ENCODE measurements at regions not wholly inside any gene's neighbourhood (a gene's known extent, or its start where the extent isn't known, plus 50 kb on each side); places are given as distances from the start of the nearest gene placed in this dataset.

- intact Hi-C loops (cut with micrococcal nuclease; ENCODE audit: unreplicated experiment), result no loop called here
- Histone ChIP-seq H2AFZ (ENCODE audit: low read length) (no peak overlapping the region), H3K36me3 (ENCODE audit: insufficient read depth, low read length) (no peaks in the 10 kb centered on the region), H3K4me1 (ENCODE audit: insufficient read depth, low read length, poor library complexity, severe bottlenecking) (no peaks in the 10 kb centered on the region), H4K20me1 (ENCODE audit: insufficient read depth, low read length) (no peaks in the 10 kb centered on the region), H3K9me3 (ENCODE audit: low read length) (no peaks in the 10 kb centered on the region), H3K27ac (ENCODE audit: low read depth, low read length, poor library complexity, severe bottlenecking) (no peak overlapping the region), H3K79me2 (ENCODE audit: insufficient read depth, low read depth, low read length) (no peaks in the 10 kb centered on the region), H3K4me3 (ENCODE audit: low read depth, low read length, poor library complexity, severe bottlenecking) (no peak overlapping the region), H3K9me2 (ENCODE audit: insufficient read depth, low read length) (no peaks in the 10 kb centered on the region), H3K4me2 (ENCODE audit: low read length) (no peak overlapping the region)
- BruUV-seq (replicated peaks), result no TSS peak
- ChIA-PET POLR2A (no interaction called here), CTCF (ENCODE audit: unreplicated experiment) (interaction anchor here (0.5 kb wide), 1 partner anchor 13 kb away, joined by 3 read pairs; no protein-coding TSS in a partner anchor)
- no peak for TF ChIP-seq EZH2phosphoT487 (IDR thresholded peaks at IDR 0.05; ENCODE audit: borderline replicate concordance, low read depth, low read length)
- no peak for TF ChIP-seq CTCF (conservative IDR thresholded peaks at IDR 0.05; ENCODE audit: low read length)
- DNase-seq (ENCODE audit: low spot score), result no peak
These were observed 175.6 kb downstream of the MC4R start for GRCh38 chr18:60196836-60197606.

GRCh38 chr18:60193780-60194179 is 178.8 kb downstream of the MC4R start:
- no peaks in the 10 kb centered on the region for H3K4me1 ChIP-seq (ENCODE audit: insufficient read depth, low read length, poor library complexity, severe bottlenecking)
- intact Hi-C loops (cut with micrococcal nuclease; ENCODE audit: unreplicated experiment), result no loop called here
- H3K9me2 ChIP-seq (ENCODE audit: insufficient read depth, low read length), result no peaks in the 10 kb centered on the region
- BruUV-seq (replicated peaks), result no TSS peak
- H3K4me3 ChIP-seq (ENCODE audit: low read depth, low read length, poor library complexity, severe bottlenecking), result no peak overlapping the region
- H4K20me1 ChIP-seq (ENCODE audit: insufficient read depth, low read length), result no peaks in the 10 kb centered on the region
- H2AFZ ChIP-seq (ENCODE audit: low read length), result no peak overlapping the region
- H3K4me2 ChIP-seq (ENCODE audit: low read length), result no peak overlapping the region
- no peaks in the 10 kb centered on the region for H3K79me2 ChIP-seq (ENCODE audit: insufficient read depth, low read depth, low read length)
- TF ChIP-seq CTCF (conservative IDR thresholded peaks at IDR 0.05; ENCODE audit: low read length), result no peak
- TF ChIP-seq EZH2phosphoT487 (IDR thresholded peaks at IDR 0.05; ENCODE audit: borderline replicate concordance, low read depth, low read length), result no peak
- POLR2A ChIA-PET, result no interaction called here
- no peak for DNase-seq (ENCODE audit: low spot score)
- H3K27ac ChIP-seq (ENCODE audit: low read depth, low read length, poor library complexity, severe bottlenecking), result no peak overlapping the region
- H3K9me3 ChIP-seq (ENCODE audit: low read length), result no peaks in the 10 kb centered on the region
- CTCF ChIA-PET (ENCODE audit: unreplicated experiment), result no interaction called here
- no peaks in the 10 kb centered on the region for H3K36me3 ChIP-seq (ENCODE audit: insufficient read depth, low read length)

GRCh38 chr18:60191926-60192325 is 180.6 kb downstream of the MC4R start:
- BruUV-seq (replicated peaks), result no TSS peak
- Histone ChIP-seq H3K4me2 (ENCODE audit: low read length) (no peak overlapping the region), H3K36me3 (ENCODE audit: insufficient read depth, low read length) (no peaks in the 10 kb centered on the region), H4K20me1 (ENCODE audit: insufficient read depth, low read length) (no peaks in the 10 kb centered on the region), H3K4me3 (ENCODE audit: low read depth, low read length, poor library complexity, severe bottlenecking) (no peak overlapping the region), H3K9me2 (ENCODE audit: insufficient read depth, low read length) (no peaks in the 10 kb centered on the region), H2AFZ (ENCODE audit: low read length) (no peak overlapping the region), H3K9me3 (ENCODE audit: low read length) (no peaks in the 10 kb centered on the region), H3K79me2 (ENCODE audit: insufficient read depth, low read depth, low read length) (no peaks in the 10 kb centered on the region), H3K27ac (ENCODE audit: low read depth, low read length, poor library complexity, severe bottlenecking) (no peak overlapping the region), H3K4me1 (ENCODE audit: insufficient read depth, low read length, poor library complexity, severe bottlenecking) (no peaks in the 10 kb centered on the region)
- no peak for DNase-seq (ENCODE audit: low spot score)
- TF ChIP-seq CTCF (conservative IDR thresholded peaks at IDR 0.05; ENCODE audit: low read length), result no peak
- ChIA-PET POLR2A (no interaction called here), CTCF (ENCODE audit: unreplicated experiment) (no interaction called here)
- intact Hi-C loops (cut with micrococcal nuclease; ENCODE audit: unreplicated experiment), result no loop called here
